Adrenal gland (tissue), 5 donors: ENCODE measurements at regions not wholly inside any gene's neighbourhood (a gene's known extent, or its start where the extent isn't known, plus 50 kb on each side); places are given as distances from the start of the nearest gene placed in this dataset.

Experiments
- POLR2A ChIP-seq, 2 donors: fragments of 450-650 bp; IDR thresholded peaks; one replicate each; pipeline ENCODE4 v1.6.1; 2017; ENCODE audit warnings: antibody characterized with exemption in 2 of 2, mild to moderate bottlenecking in 2 of 2, moderate library complexity in 1 of 2
- TF ChIP-seq, protein P1 (sequence below), 6 experiments: fragments of 450-650 bp in 4 of 6; fragments of 200-600 bp in 2 of 6; sonication (generic) in 1 of 6; IDR thresholded peaks; 1 replicate in 5 of 6; 2 replicates in 1 of 6; pipeline versions ENCODE4 v1.5.1 to v1.8.0; 2016 to 2021; ENCODE audit warnings: antibody characterized with exemption in 6 of 6, mild to moderate bottlenecking in 2 of 6, moderate library complexity in 1 of 6
- donor health status: DM: no; HTN: no; CAD: no.

DNA sequence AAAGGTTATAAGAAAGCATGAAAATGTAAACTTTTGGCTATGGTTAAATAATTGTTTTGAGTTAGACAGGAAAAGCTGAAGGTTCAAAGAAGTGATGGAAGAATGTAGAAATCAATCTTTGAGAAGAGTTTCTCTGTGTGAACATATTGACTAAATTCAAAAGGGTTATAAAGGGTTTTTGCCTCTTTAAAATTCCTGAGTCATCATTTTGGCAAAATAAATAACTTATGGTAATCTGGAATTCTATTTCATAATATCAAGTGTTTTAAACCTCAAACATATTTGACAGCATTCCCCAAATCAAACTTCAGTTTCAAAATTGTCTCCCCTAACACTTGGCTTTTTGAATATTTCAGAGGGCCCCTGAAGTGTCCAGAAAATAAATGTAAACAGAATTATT lies 60.6 kb upstream of the SPINK5 start:
- no peak for TF ChIP-seq POLR2A (IDR thresholded peaks at IDR 0.05)
- TF ChIP-seq, protein P1, sequence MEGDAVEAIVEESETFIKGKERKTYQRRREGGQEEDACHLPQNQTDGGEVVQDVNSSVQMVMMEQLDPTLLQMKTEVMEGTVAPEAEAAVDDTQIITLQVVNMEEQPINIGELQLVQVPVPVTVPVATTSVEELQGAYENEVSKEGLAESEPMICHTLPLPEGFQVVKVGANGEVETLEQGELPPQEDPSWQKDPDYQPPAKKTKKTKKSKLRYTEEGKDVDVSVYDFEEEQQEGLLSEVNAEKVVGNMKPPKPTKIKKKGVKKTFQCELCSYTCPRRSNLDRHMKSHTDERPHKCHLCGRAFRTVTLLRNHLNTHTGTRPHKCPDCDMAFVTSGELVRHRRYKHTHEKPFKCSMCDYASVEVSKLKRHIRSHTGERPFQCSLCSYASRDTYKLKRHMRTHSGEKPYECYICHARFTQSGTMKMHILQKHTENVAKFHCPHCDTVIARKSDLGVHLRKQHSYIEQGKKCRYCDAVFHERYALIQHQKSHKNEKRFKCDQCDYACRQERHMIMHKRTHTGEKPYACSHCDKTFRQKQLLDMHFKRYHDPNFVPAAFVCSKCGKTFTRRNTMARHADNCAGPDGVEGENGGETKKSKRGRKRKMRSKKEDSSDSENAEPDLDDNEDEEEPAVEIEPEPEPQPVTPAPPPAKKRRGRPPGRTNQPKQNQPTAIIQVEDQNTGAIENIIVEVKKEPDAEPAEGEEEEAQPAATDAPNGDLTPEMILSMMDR (IDR thresholded peaks at IDR 0.05): no peak
